Uterus (tissue), 2 donors: ENCODE measurements at regions not wholly inside any gene's neighbourhood (a gene's known extent, or its start where the extent isn't known, plus 50 kb on each side); places are given as distances from the start of the nearest gene placed in this dataset.

ENCODE experiments used
- POLR2A ChIP-seq, 2 donors: fragments of 450-650 bp; IDR thresholded peaks; one replicate each; pipeline ENCODE4 v1.6.1; 2016; ENCODE audit warnings: antibody characterized with exemption in 2 of 2, mild to moderate bottlenecking in 1 of 2, moderate library complexity in 1 of 2
- TF ChIP-seq, protein P1 (sequence below), 4 experiments: fragments of 200-600 bp in 2 of 4; fragments of 450-650 bp in 2 of 4; sonication (generic) in 2 of 4; IDR thresholded peaks; one replicate each; pipeline ENCODE4 v1.5.1; 2016 to 2019; ENCODE audit warnings: antibody characterized with exemption in 4 of 4, mild to moderate bottlenecking in 2 of 4, moderate library complexity in 1 of 4

DNA sequence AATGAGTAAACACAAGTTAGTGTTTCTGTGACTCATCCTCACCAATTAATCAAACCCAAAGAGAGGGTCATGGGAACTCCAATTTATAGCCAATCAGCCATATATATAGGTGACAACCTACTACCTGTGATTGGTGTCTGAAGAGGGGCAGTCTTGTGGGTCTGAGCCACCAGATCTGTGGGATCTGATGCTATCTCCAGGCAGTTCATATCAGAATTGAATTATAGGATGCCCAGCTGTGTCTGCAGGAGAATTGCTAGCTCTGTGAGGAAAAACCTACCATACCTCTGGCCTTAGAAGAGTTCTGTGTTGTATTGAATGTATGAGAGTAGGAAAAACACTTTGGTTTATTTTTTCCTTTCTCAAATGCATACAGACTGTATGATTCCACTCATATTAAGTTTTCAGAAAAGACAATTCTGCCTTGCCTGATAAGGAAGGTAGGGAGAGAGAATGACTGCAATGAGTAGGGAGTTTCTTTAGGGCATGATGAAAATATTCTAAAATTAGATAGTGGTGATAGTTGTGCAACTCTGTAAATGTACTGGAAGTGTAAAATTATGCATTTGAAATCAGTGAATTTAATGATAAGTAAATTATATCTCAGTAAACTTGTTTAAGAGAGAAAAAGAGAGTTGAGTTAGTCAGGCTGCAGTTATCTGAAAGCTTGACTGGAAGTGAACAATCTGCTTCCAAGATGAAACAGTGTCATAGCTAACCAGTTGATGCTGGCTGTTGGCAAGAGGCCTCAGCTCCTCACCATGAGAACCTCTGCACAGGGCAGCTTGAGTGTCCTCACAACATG lies 274.9 kb downstream of the AUH start:
- TF ChIP-seq POLR2A (IDR thresholded peaks at IDR 0.05), result no peak
- TF ChIP-seq, protein P1, sequence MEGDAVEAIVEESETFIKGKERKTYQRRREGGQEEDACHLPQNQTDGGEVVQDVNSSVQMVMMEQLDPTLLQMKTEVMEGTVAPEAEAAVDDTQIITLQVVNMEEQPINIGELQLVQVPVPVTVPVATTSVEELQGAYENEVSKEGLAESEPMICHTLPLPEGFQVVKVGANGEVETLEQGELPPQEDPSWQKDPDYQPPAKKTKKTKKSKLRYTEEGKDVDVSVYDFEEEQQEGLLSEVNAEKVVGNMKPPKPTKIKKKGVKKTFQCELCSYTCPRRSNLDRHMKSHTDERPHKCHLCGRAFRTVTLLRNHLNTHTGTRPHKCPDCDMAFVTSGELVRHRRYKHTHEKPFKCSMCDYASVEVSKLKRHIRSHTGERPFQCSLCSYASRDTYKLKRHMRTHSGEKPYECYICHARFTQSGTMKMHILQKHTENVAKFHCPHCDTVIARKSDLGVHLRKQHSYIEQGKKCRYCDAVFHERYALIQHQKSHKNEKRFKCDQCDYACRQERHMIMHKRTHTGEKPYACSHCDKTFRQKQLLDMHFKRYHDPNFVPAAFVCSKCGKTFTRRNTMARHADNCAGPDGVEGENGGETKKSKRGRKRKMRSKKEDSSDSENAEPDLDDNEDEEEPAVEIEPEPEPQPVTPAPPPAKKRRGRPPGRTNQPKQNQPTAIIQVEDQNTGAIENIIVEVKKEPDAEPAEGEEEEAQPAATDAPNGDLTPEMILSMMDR (IDR thresholded peaks at IDR 0.05), result no peak
